Heart left ventricle (tissue), 13 donors: ENCODE measurements at regions not wholly inside any gene's neighbourhood (a gene's known extent, or its start where the extent isn't known, plus 50 kb on each side); places are given as distances from the start of the nearest gene placed in this dataset.

ENCODE experiments used
- POLR2A ChIP-seq, 2 donors: fragments of 450-650 bp; IDR thresholded peaks; one replicate each; pipeline ENCODE4 v1.6.1; 2017; ENCODE audit warnings: antibody characterized with exemption in 2 of 2, mild to moderate bottlenecking in 2 of 2, moderate library complexity in 2 of 2
- TF ChIP-seq, protein P1 (sequence below), 12 donors: fragments of 200-600 bp; sonication (generic) in 4 of 12; IDR thresholded peaks; one replicate each; pipeline versions ENCODE4 v1.5.0 to v1.8.0; 2018 to 2022; ENCODE audit warnings: antibody characterized with exemption in 12 of 12, mild to moderate bottlenecking in 5 of 12
- donor health status: ischemic (EF 13 %, LVEDD 7.1; RV severe dilation, severe dysfunction).
- donor health status: DM: no; HTN: yes; CAD: no.
- donor health status: DM: no; HTN: no; CAD: no.
- donor health status: ischemic (EF 25% LVEDD 6.9; RV normal size, moderate dysfunction).
- donor health status: ischemic (EF 25% LVEDD 5.7; RV mildly dilated, moderate dysfunction).
- donor health status: ischemic (EF 35%, LVEDD 5.7; RV mildly dilated, moderate dysfunction).
- donor health status: nonischemic (EF 11% LVEDD 7.7; RV severe dilation, severe dysfunction).
- donor health status: DM: yes; HTN: yes; CAD: no.
- donor health status: PGD.
- donor health status: ischemic (EF 29% LVEDD 5.4; RV normal size, mild dysfunction).
- donor health status: nonischemic (EF 23%, LVEDD 6.1; RV moderate dilation, normal function).

DNA sequence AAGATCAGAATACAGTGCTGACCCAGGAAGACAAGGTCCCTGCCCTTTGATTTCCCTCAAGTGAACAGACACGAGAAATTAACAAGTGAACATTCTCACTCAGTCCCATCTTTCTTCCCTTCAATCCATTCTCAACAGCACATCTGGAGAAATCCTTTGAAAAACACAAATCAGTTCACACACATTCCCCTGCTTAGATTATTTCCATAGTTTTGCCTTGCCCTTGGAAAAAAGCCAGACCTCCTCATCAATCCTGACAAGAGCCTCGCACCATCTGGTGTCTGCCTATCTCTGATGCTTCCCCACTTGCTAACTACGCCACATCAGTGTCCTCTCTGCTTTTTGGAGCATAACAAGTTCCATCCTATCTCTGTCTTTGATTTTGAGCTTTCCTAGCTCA, 94.4 kb upstream of the KIAA1217 start:
- TF ChIP-seq, protein P1, sequence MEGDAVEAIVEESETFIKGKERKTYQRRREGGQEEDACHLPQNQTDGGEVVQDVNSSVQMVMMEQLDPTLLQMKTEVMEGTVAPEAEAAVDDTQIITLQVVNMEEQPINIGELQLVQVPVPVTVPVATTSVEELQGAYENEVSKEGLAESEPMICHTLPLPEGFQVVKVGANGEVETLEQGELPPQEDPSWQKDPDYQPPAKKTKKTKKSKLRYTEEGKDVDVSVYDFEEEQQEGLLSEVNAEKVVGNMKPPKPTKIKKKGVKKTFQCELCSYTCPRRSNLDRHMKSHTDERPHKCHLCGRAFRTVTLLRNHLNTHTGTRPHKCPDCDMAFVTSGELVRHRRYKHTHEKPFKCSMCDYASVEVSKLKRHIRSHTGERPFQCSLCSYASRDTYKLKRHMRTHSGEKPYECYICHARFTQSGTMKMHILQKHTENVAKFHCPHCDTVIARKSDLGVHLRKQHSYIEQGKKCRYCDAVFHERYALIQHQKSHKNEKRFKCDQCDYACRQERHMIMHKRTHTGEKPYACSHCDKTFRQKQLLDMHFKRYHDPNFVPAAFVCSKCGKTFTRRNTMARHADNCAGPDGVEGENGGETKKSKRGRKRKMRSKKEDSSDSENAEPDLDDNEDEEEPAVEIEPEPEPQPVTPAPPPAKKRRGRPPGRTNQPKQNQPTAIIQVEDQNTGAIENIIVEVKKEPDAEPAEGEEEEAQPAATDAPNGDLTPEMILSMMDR (IDR thresholded peaks at IDR 0.05), result no peak
- TF ChIP-seq POLR2A (IDR thresholded peaks at IDR 0.05), result no peak
